A673 (cell line): ENCODE measurements at regions not wholly inside any gene's neighbourhood (a gene's known extent, or its start where the extent isn't known, plus 50 kb on each side); places are given as distances from the start of the nearest gene placed in this dataset.

ENCODE experiments used
- BruUV-seq: library from RNA; stranded (reverse); fragments of 400-500 nt; replicated peaks from 2 replicates; lab custom pipeline; 2021; lab: Mats Ljungman, UMichigan
- CTCF ChIA-PET: fragments of 300-600 bp; sonication (Branson Sonifier 250); formaldehyde crosslinking; loops from one replicate; lab custom pipeline; 2022; ENCODE audit warnings: antibody characterized with exemption; lab: Charles Lee
- POLR2A ChIA-PET: fragments of 300-600 bp; sonication (Branson Sonifier 250); formaldehyde crosslinking; loops from one replicate; lab custom pipeline; 2022; ENCODE audit warnings: antibody characterized with exemption; ENCODE audit not compliant: low non-redundant PET; lab: Charles Lee
- DNase-seq: peaks from one replicate; pipeline ENCODE4 v3.0.0-alpha.2; 2015; ENCODE audit warnings: low spot score
- H3K27ac ChIP-seq: fragments of 200-600 bp; sonication (generic); 2 replicates; pipeline ENCODE4 v1.5.1; 2016; ENCODE audit warnings: mixed run types, low read depth, mild to moderate bottlenecking, mixed read lengths, antibody characterized with exemption, low read length; ENCODE audit not compliant: poor library complexity, severe bottlenecking
- H3K27me3 ChIP-seq: fragments of 200-600 bp; sonication (generic); replicated peaks from 2 replicates; pipeline ENCODE4 v1.6.1; 2017; ENCODE audit warnings: mixed run types, low read depth, mild to moderate bottlenecking, mixed read lengths, antibody characterized with exemption, low read length; ENCODE audit not compliant: insufficient read depth, poor library complexity
- H3K36me3 ChIP-seq: fragments of 200-600 bp; sonication (generic); 2 replicates; pipeline ENCODE4 v1.6.1; 2016; ENCODE audit warnings: mixed run types, mild to moderate bottlenecking, mixed read lengths, antibody characterized with exemption, low read length; ENCODE audit not compliant: insufficient read depth, poor library complexity, severe bottlenecking
- H3K4me1 ChIP-seq: fragments of 200-600 bp; sonication (generic); 2 replicates; pipeline ENCODE4 v1.6.1; 2017; ENCODE audit warnings: mixed run types, mild to moderate bottlenecking, mixed read lengths, antibody characterized with exemption, low read length; ENCODE audit not compliant: insufficient read depth, poor library complexity, severe bottlenecking
- H3K4me3 ChIP-seq: fragments of 200-600 bp; sonication (generic); 2 replicates; pipeline ENCODE4 v1.5.1; 2016; ENCODE audit warnings: low read depth, mixed run types, mild to moderate bottlenecking, mixed read lengths, low read length; ENCODE audit not compliant: poor library complexity, severe bottlenecking
- H3K9me3 ChIP-seq: fragments of 200-600 bp; sonication (generic); 2 replicates; pipeline ENCODE4 v1.6.1; 2016; ENCODE audit warnings: mixed run types, low read depth, mild to moderate bottlenecking, mixed read lengths, antibody characterized with exemption, low read length; ENCODE audit not compliant: poor library complexity, severe bottlenecking
- EZH2 ChIP-seq: fragments of 200-600 bp; sonication (generic); IDR thresholded peaks from 2 replicates; pipeline ENCODE4 v1.6.1; 2017; ENCODE audit warnings: borderline replicate concordance, low read depth, mild to moderate bottlenecking, mixed read lengths, antibody characterized with exemption, low read length; ENCODE audit not compliant: poor library complexity, severe bottlenecking
- intact Hi-C: fragments of 100-400 bp; cut with micrococcal nuclease; formaldehyde crosslinking; loops from one replicate; pipeline ENCODE4 v1.10.0; 2022; ENCODE audit not compliant: unreplicated experiment
- TF ChIP-seq, protein P1 (sequence below): fragments of 300-800, 200-600 bp; sonication (generic); conservative IDR thresholded peaks from 2 replicates; pipeline ENCODE4 v1.5.1; 2017; ENCODE audit warnings: low read depth, mild to moderate bottlenecking, antibody characterized with exemption, low read length, moderate library complexity, mixed read lengths

DNA sequence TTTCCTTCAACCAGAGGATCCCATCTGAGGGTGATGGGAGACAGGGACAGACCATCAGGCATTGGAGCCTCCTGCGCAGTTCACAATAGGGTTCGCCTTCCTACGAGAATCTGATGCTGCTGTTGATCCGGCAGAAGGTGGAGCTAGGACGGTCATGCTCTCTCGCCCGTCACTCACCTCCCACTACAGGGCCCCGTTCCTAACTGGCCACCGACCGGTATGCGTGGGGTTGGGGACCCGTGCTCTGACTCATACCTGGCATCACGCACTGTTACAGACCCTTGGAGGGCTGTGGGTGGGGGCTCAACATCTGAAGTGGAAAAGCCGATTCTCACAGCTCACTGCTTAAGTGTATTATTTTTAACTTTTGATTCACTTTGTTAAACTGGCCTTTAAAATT is 402.3 kb downstream of the BRD1 start:
- H3K36me3 ChIP-seq = no peaks in the 10 kb centered on the region
- no peak overlapping the region for H3K27ac ChIP-seq
- H3K27me3 ChIP-seq = peaks cover 6% of the 10 kb centered on the region
- POLR2A ChIA-PET = interaction anchor here (0.8 kb wide), 1 partner anchor 20 kb away, joined by 5 read pairs; no protein-coding TSS in a partner anchor
- no peak for TF ChIP-seq EZH2
- TF ChIP-seq, protein P1, sequence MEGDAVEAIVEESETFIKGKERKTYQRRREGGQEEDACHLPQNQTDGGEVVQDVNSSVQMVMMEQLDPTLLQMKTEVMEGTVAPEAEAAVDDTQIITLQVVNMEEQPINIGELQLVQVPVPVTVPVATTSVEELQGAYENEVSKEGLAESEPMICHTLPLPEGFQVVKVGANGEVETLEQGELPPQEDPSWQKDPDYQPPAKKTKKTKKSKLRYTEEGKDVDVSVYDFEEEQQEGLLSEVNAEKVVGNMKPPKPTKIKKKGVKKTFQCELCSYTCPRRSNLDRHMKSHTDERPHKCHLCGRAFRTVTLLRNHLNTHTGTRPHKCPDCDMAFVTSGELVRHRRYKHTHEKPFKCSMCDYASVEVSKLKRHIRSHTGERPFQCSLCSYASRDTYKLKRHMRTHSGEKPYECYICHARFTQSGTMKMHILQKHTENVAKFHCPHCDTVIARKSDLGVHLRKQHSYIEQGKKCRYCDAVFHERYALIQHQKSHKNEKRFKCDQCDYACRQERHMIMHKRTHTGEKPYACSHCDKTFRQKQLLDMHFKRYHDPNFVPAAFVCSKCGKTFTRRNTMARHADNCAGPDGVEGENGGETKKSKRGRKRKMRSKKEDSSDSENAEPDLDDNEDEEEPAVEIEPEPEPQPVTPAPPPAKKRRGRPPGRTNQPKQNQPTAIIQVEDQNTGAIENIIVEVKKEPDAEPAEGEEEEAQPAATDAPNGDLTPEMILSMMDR = no peak
- H3K9me3 ChIP-seq = no peaks in the 10 kb centered on the region
- H3K4me3 ChIP-seq = no peak overlapping the region
- no peak for DNase-seq
- intact Hi-C loops = no loop called here
- BruUV-seq = no TSS peak
- no peaks in the 10 kb centered on the region for H3K4me1 ChIP-seq
- CTCF ChIA-PET = no interaction called here

- Histone ChIP-seq H3K9me3 (no peaks in the 10 kb centered on the region), H3K27ac (no peak overlapping the region), H3K4me3 (no peak overlapping the region), H3K27me3 (peaks cover 6% of the 10 kb centered on the region), H3K4me1 (no peaks in the 10 kb centered on the region), H3K36me3 (no peaks in the 10 kb centered on the region)
- POLR2A ChIA-PET = no interaction called here
- CTCF ChIA-PET = no interaction called here
- no TSS peak for BruUV-seq
- TF ChIP-seq EZH2 = no peak
- TF ChIP-seq, protein P1 = no peak
- DNase-seq = no peak
- intact Hi-C loops = no loop called here
Measured at GRCh38 chr22:49424893-49425270, 402.8 kb downstream of the BRD1 start.

DNA sequence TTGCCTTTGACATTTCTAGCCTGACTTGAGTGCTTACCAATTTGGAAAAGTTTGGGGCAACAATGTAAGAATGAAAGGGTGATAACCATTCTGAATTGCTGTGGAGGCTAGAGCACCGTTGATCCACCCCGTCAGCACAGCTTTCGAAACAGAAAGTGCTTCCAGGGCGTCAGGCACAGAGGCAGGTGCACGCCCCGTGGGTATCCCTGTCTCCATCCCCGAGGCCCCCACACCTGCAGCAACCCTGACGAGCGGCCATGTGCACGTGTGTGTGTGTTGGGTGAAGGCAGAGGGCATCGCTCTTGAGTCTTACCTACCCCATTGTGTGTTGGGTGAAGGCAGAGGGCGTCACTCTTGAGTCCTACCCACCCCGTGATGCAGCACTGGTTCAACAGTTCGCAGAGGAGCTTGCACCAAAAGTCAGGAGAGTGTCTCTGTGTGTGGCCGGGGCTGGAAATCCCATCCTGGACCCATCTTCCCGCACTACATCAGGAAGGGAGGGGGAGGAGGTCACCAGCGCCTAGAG is 404.5 kb downstream of the BRD1 start:
- Histone ChIP-seq H3K36me3 (no peaks in the 10 kb centered on the region), H3K27ac (no peak overlapping the region), H3K4me1 (no peaks in the 10 kb centered on the region), H3K4me3 (no peak overlapping the region), H3K27me3 (peaks cover 6% of the 10 kb centered on the region), H3K9me3 (no peaks in the 10 kb centered on the region)
- TF ChIP-seq, protein P1 = no peak
- POLR2A ChIA-PET = no interaction called here
- intact Hi-C loops = no loop called here
- BruUV-seq = no TSS peak
- CTCF ChIA-PET = no interaction called here
- DNase-seq = no peak
